ENCODE measurements at regions not wholly inside any gene's neighbourhood (a gene's known extent, or its start where the extent isn't known, plus 50 kb on each side); places are given as distances from the start of the nearest gene placed in this dataset.
"Not testable (repeated sequence)": the region's sequence is repeated elsewhere in the genome, so short reads cannot be mapped to it uniquely, and the experiment has no call there.

GRCh38 chr21:17387030-17387617 lies 125.7 kb upstream of the CXADR start:
- DNase-seq: peak; percentile 65

GRCh38 chr21:17388226-17388625 lies 124.6 kb upstream of the CXADR start:
- no peak for DNase-seq

GRCh38 chr21:17389311-17389710 lies 123.5 kb upstream of the CXADR start:
- DNase-seq: no peak

- DNase-seq: no peak
Observed at GRCh38 chr21:17390569-17390968, 122.3 kb upstream of the CXADR start.

GRCh38 chr21:17391811-17392340 lies 121.0 kb upstream of the CXADR start:
- no peak for DNase-seq

GRCh38 chr21:17393413-17393812 lies 119.4 kb upstream of the CXADR start:
- DNase-seq: no peak

GRCh38 chr21:17396948-17397347 lies 115.9 kb upstream of the CXADR start:
- no peak for DNase-seq

GRCh38 chr21:17397703-17398102 lies 115.1 kb upstream of the CXADR start:
- no peak for DNase-seq

GRCh38 chr21:17398954-17399353 lies 113.9 kb upstream of the CXADR start:
- not testable (repeated sequence) for DNase-seq

- DNase-seq: no peak
Observed at GRCh38 chr21:17402937-17403336, 109.9 kb upstream of the CXADR start.

GRCh38 chr21:17406202-17406601 lies 106.6 kb upstream of the CXADR start:
- no peak for DNase-seq

- DNase-seq: no peak
Observed at GRCh38 chr21:17414766-17415165, 98.1 kb upstream of the CXADR start.

GRCh38 chr21:17416139-17416538 lies 96.7 kb upstream of the CXADR start:
- DNase-seq: no peak

GRCh38 chr21:17422931-17423330 lies 89.9 kb upstream of the CXADR start:
- DNase-seq: no peak

GRCh38 chr21:17427157-17427556 lies 85.7 kb upstream of the CXADR start:
- no peak for DNase-seq

GRCh38 chr21:17427831-17428483 lies 84.9 kb upstream of the CXADR start:
- no peak for DNase-seq

GRCh38 chr21:17428484-17428869 lies 84.4 kb upstream of the CXADR start:
- DNase-seq: no peak

GRCh38 chr21:17428980-17429379 lies 83.9 kb upstream of the CXADR start:
- DNase-seq: no peak

- no peak for DNase-seq
Observed at GRCh38 chr21:17429936-17430335, 82.9 kb upstream of the CXADR start.

- no peak for DNase-seq
Observed at GRCh38 chr21:17432732-17433057, 80.1 kb upstream of the CXADR start.

- DNase-seq: no peak
Observed at GRCh38 chr21:17433730-17434129, 79.1 kb upstream of the CXADR start.

- DNase-seq: no peak
Observed at GRCh38 chr21:17435565-17436543, 77.0 kb upstream of the CXADR start.

GRCh38 chr21:17436626-17437111 lies 76.2 kb upstream of the CXADR start:
- DNase-seq: no peak

- no peak for DNase-seq
Observed at GRCh38 chr21:17438635-17439034, 74.2 kb upstream of the CXADR start.

Data from NCI-H526 treated with DMSO at 0.1 percent for 48 hours (cell line).